ENCODE measurements at regions not wholly inside any gene's neighbourhood (a gene's known extent, or its start where the extent isn't known, plus 50 kb on each side); places are given as distances from the start of the nearest gene placed in this dataset.

DNA sequence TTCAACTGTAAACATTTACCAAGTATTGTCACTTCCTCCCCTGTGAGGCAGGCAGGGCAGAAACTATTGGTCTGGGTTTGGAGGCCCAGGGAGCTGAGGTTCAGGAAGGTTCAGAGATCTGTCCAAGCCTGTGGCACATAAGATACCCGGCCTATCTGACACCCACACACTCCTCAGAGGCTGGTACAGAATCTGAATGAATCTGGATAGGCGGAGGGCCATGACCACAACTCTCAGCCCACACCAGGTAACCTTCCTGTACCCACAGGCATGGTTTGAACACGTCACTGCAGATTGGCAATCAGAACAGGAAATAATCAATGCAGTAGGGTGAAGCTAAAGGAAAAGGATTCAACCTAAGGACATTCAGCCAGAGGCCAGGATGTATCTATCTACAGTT is 92.8 kb upstream of the TMCC3 start:
- BruUV-seq (replicated peaks): no TSS peak

More for the DNA sequence above, 92.8 kb upstream of the TMCC3 start:
- Histone ChIP-seq H3K79me2 (ENCODE audit: control insufficient read depth, insufficient read depth, low read length) (no peaks in the 10 kb centered on the region), H2AFZ (ENCODE audit: low read depth, low read length) (no peak overlapping the region), H3K36me3 (ENCODE audit: control insufficient read depth in 2 of 2, extremely low read depth in 1 of 2, insufficient read depth in 2 of 2, low read length in 2 of 2) (no peaks in the 10 kb centered on the region), H3K9me1 (replicated peaks; ENCODE audit: control insufficient read depth, extremely low read depth, insufficient read depth, low read length) (no peaks in the 10 kb centered on the region), H3K27me3 (ENCODE audit: control insufficient read depth in 2 of 2, insufficient read depth in 2 of 2, low read length in 2 of 2) (peaks cover 0 to 4% of the 10 kb centered on the region in 2 experiments), H3K4me2 (ENCODE audit: insufficient read depth, low read length) (no peak overlapping the region), H3K4me1 (ENCODE audit: control insufficient read depth, extremely low read depth, insufficient read depth, low read length) (no peaks in the 10 kb centered on the region), H3K27ac (ENCODE audit: insufficient read depth, low read depth, low read length) (no peak overlapping the region), H3K9me3 (replicated peaks; ENCODE audit: control insufficient read depth, insufficient read depth, low read length) (no peaks in the 10 kb centered on the region), H3K9ac (replicated peaks; ENCODE audit: extremely low read depth, insufficient read depth, low read length) (no peak overlapping the region), H4K20me1 (replicated peaks; ENCODE audit: control insufficient read depth, extremely low read depth, insufficient read depth, low read length) (no peaks in the 10 kb centered on the region), H3K4me3 (replicated peaks in 1 of 3; ENCODE audit: insufficient read depth in 1 of 3, low read depth in 1 of 3, low read length in 3 of 3) (no peak overlapping the region)
- no peak for DNase-seq (ENCODE audit: low read depth, low spot score)
- intact Hi-C loops (cut with micrococcal nuclease): no loop called here
- dilution Hi-C loops (cut with MboI; ENCODE audit: extremely low pct_ligation_motif_present, low sequenced_read_pairs): no loop called here
- no peak for FAIRE-seq
- POLR2A ChIA-PET: no interaction called here
- CTCF ChIA-PET: interaction anchor here (0.6 kb wide), 1 partner anchor 62 kb away, joined by 3 read pairs; no protein-coding TSS in a partner anchor
- TF ChIP-seq, protein P1, sequence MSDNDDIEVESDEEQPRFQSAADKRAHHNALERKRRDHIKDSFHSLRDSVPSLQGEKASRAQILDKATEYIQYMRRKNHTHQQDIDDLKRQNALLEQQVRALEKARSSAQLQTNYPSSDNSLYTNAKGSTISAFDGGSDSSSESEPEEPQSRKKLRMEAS (IDR thresholded peaks at IDR 0.05; ENCODE audit: insufficient read depth, insufficient read length): no peak
- TF ChIP-seq JUN (IDR thresholded peaks at IDR 0.05; ENCODE audit: borderline replicate concordance, insufficient read depth, insufficient read length, low read depth) (no peak), MYC (IDR thresholded peaks at IDR 0.05; ENCODE audit: low read depth, low read length) (no peak), FOS (IDR thresholded peaks at IDR 0.05; ENCODE audit: borderline replicate concordance, insufficient read depth, low read length) (no peak), POLR2A (IDR thresholded peaks at IDR 0.05; ENCODE audit: low read depth, low read length) (no peak), POLR2AphosphoS5 (IDR thresholded peaks at IDR 0.05; ENCODE audit: insufficient read depth, low read depth, low read length) (no peak), EZH2 (IDR thresholded peaks at IDR 0.05; ENCODE audit: borderline replicate concordance, low read depth, low read length, severe bottlenecking) (no peak), GATA2 (IDR thresholded peaks at IDR 0.05; ENCODE audit: insufficient read depth, insufficient read length, low read depth, low read length) (no peak), CTCF (IDR thresholded peaks at IDR 0.05; ENCODE audit: extremely low read depth in 1 of 2, insufficient read depth in 1 of 2, low read depth in 1 of 2, low read length in 2 of 2) (no peak)
